IPS-20b (cell line): ENCODE measurements at regions not wholly inside any gene's neighbourhood (a gene's known extent, or its start where the extent isn't known, plus 50 kb on each side); places are given as distances from the start of the nearest gene placed in this dataset.
"Not testable (repeated sequence)": the region's sequence is repeated elsewhere in the genome, so short reads cannot be mapped to it uniquely, and the experiment has no call there.

ENCODE experiments used
- H3K27ac ChIP-seq: one replicate; pipeline ENCODE4 v1.5.1; 2013; ENCODE audit warnings: low read length
- H3K27me3 ChIP-seq: 2 replicates; pipeline ENCODE4 v1.6.1; 2013; ENCODE audit warnings: mild to moderate bottlenecking, low read length, inconsistent platforms; ENCODE audit not compliant: insufficient read depth
- H3K36me3 ChIP-seq: 2 replicates; pipeline ENCODE4 v1.6.1; 2013; ENCODE audit warnings: low read depth, mild to moderate bottlenecking, inconsistent platforms, low read length, moderate library complexity; ENCODE audit not compliant: insufficient read depth
- H3K4me1 ChIP-seq: 2 replicates; pipeline ENCODE4 v1.6.1; 2013; ENCODE audit warnings: mild to moderate bottlenecking, control low read depth, inconsistent platforms, low read length, moderate library complexity; ENCODE audit not compliant: insufficient read depth
- H3K4me3 ChIP-seq: 2 replicates; pipeline ENCODE4 v1.5.1; 2013; ENCODE audit warnings: mild to moderate bottlenecking, low read length, inconsistent platforms
- H3K9ac ChIP-seq: 2 replicates; pipeline ENCODE4 v1.6.1; 2013; ENCODE audit warnings: low read depth, mild to moderate bottlenecking, inconsistent platforms, low read length, moderate library complexity
- H3K9me3 ChIP-seq: 2 replicates; pipeline ENCODE4 v1.6.1; 2013; ENCODE audit warnings: mild to moderate bottlenecking, low read depth, low read length, inconsistent platforms; ENCODE audit not compliant: insufficient read depth

GRCh38 chr13:78540058-78540457 lies 63.3 kb downstream of the POU4F1 start:
- H3K27me3 ChIP-seq: no peaks in the 10 kb centered on the region
- no peak overlapping the region for H3K4me3 ChIP-seq
- no peak overlapping the region for H3K9ac ChIP-seq
- no peak overlapping the region for H3K27ac ChIP-seq
- no peaks in the 10 kb centered on the region for H3K9me3 ChIP-seq
- no peaks in the 10 kb centered on the region; the same call in 1 of the 2 replicates for H3K4me1 ChIP-seq
- H3K36me3 ChIP-seq: no peaks in the 10 kb centered on the region

GRCh38 chr13:78526044-78526443 lies 77.3 kb downstream of the POU4F1 start:
- not testable (repeated sequence) for H3K36me3 ChIP-seq, H3K4me1 ChIP-seq, H3K9me3 ChIP-seq, H3K27ac ChIP-seq, H3K4me3 ChIP-seq, H3K27me3 ChIP-seq, H3K9ac ChIP-seq

- no peak overlapping the region for H3K9ac ChIP-seq
- H3K27ac ChIP-seq: no peak overlapping the region
- H3K9me3 ChIP-seq: peaks cover 7% of the 10 kb centered on the region; the same call in 1 of the 2 replicates
- H3K4me1 ChIP-seq: no peaks in the 10 kb centered on the region
- no peaks in the 10 kb centered on the region for H3K36me3 ChIP-seq
- H3K27me3 ChIP-seq: no peaks in the 10 kb centered on the region
- H3K4me3 ChIP-seq: no peak overlapping the region
These were observed 78.4 kb downstream of the POU4F1 start for GRCh38 chr13:78524936-78525335.

- H3K36me3 ChIP-seq: no peaks in the 10 kb centered on the region
These were observed 82.3 kb downstream of the POU4F1 start for GRCh38 chr13:78521091-78521490.

GRCh38 chr13:78520425-78520824 lies 82.9 kb downstream of the POU4F1 start:
- no peak overlapping the region for H3K9ac ChIP-seq

More at GRCh38 chr13:78521091-78521490, 82.3 kb downstream of the POU4F1 start:
- Histone ChIP-seq H3K9me3 (peaks cover 13% of the 10 kb centered on the region; the same call in 1 of the 2 replicates), H3K4me1 (no peaks in the 10 kb centered on the region), H3K27ac (no peak overlapping the region), H3K27me3 (no peaks in the 10 kb centered on the region), H3K4me3 (no peak overlapping the region), H3K9ac (no peak overlapping the region)

GRCh38 chr13:78518482-78518881 lies 84.9 kb downstream of the POU4F1 start:
- not testable (repeated sequence) for H3K36me3 ChIP-seq, H3K4me3 ChIP-seq, H3K27ac ChIP-seq, H3K27me3 ChIP-seq, H3K9me3 ChIP-seq, H3K9ac ChIP-seq, H3K4me1 ChIP-seq

More at GRCh38 chr13:78520425-78520824, 82.9 kb downstream of the POU4F1 start:
- Histone ChIP-seq H3K27ac (no peak overlapping the region), H3K4me3 (no peak overlapping the region), H3K36me3 (no peaks in the 10 kb centered on the region), H3K4me1 (no peaks in the 10 kb centered on the region), H3K9me3 (peaks cover 7% of the 10 kb centered on the region; the same call in 1 of the 2 replicates), H3K27me3 (no peaks in the 10 kb centered on the region)

- no peaks in the 10 kb centered on the region for H3K36me3 ChIP-seq
- H3K4me3 ChIP-seq: no peak overlapping the region
- H3K4me1 ChIP-seq: no peaks in the 10 kb centered on the region
- no peak overlapping the region for H3K9ac ChIP-seq
- no peaks in the 10 kb centered on the region for H3K9me3 ChIP-seq
- no peak overlapping the region for H3K27ac ChIP-seq
- H3K27me3 ChIP-seq: no peaks in the 10 kb centered on the region
These were observed 103.5 kb downstream of the POU4F1 start for GRCh38 chr13:78499802-78500201.

GRCh38 chr13:78497702-78498355 lies 105.5 kb downstream of the POU4F1 start:
- Histone ChIP-seq H3K4me1 (no peaks in the 10 kb centered on the region), H3K4me3 (no peak overlapping the region), H3K27ac (no peak overlapping the region), H3K36me3 (no peaks in the 10 kb centered on the region), H3K27me3 (no peaks in the 10 kb centered on the region), H3K9me3 (no peaks in the 10 kb centered on the region), H3K9ac (no peak overlapping the region)

GRCh38 chr13:78491978-78492377 lies 111.4 kb downstream of the POU4F1 start:
- H3K9me3 ChIP-seq: no peaks in the 10 kb centered on the region
- H3K27me3 ChIP-seq: no peaks in the 10 kb centered on the region
- H3K9ac ChIP-seq: no peak overlapping the region
- no peaks in the 10 kb centered on the region for H3K4me1 ChIP-seq
- no peak overlapping the region for H3K4me3 ChIP-seq
- no peak overlapping the region for H3K27ac ChIP-seq
- no peaks in the 10 kb centered on the region for H3K36me3 ChIP-seq

- not testable (repeated sequence) for H3K4me1 ChIP-seq, H3K27me3 ChIP-seq, H3K4me3 ChIP-seq, H3K36me3 ChIP-seq, H3K27ac ChIP-seq, H3K9ac ChIP-seq, H3K9me3 ChIP-seq
These were observed 113.1 kb downstream of the POU4F1 start for GRCh38 chr13:78490225-78490624.

GRCh38 chr13:78487707-78488106 lies 115.6 kb downstream of the POU4F1 start:
- no peak overlapping the region for H3K9ac ChIP-seq
- H3K9me3 ChIP-seq: no peaks in the 10 kb centered on the region
- no peak overlapping the region for H3K27ac ChIP-seq
- H3K27me3 ChIP-seq: no peaks in the 10 kb centered on the region
- no peak overlapping the region for H3K4me3 ChIP-seq
- H3K36me3 ChIP-seq: no peaks in the 10 kb centered on the region
- H3K4me1 ChIP-seq: no peaks in the 10 kb centered on the region

GRCh38 chr13:78485803-78486202 lies 117.5 kb downstream of the POU4F1 start:
- Histone ChIP-seq H3K9ac (no peak overlapping the region), H3K27me3 (no peaks in the 10 kb centered on the region), H3K27ac (no peak overlapping the region), H3K36me3 (no peaks in the 10 kb centered on the region), H3K9me3 (no peaks in the 10 kb centered on the region), H3K4me1 (no peaks in the 10 kb centered on the region), H3K4me3 (no peak overlapping the region)
